K562 (cell line): ENCODE measurements at regions not wholly inside any gene's neighbourhood (a gene's known extent, or its start where the extent isn't known, plus 50 kb on each side); places are given as distances from the start of the nearest gene placed in this dataset.

Experiments used
- MYNN ChIP-seq, 2 experiments: sonication (generic); formaldehyde crosslinking in 1 of 2; IDR thresholded peaks; 2 replicates each; pipeline versions ENCODE4 v1.5.0 to v1.6.1; 2016 to 2020; ENCODE audit warnings: antibody characterized with exemption in 1 of 2, missing genetic modification reagents in 1 of 2
- POLR3A ChIP-seq: IDR thresholded peaks from 2 replicates; pipeline ENCODE4 v1.6.1; 2011; ENCODE audit warnings: borderline replicate concordance, mild to moderate bottlenecking, moderate library complexity; ENCODE audit not compliant: insufficient read length, insufficient read depth; ENCODE audit errors: extremely low read depth

DNA sequence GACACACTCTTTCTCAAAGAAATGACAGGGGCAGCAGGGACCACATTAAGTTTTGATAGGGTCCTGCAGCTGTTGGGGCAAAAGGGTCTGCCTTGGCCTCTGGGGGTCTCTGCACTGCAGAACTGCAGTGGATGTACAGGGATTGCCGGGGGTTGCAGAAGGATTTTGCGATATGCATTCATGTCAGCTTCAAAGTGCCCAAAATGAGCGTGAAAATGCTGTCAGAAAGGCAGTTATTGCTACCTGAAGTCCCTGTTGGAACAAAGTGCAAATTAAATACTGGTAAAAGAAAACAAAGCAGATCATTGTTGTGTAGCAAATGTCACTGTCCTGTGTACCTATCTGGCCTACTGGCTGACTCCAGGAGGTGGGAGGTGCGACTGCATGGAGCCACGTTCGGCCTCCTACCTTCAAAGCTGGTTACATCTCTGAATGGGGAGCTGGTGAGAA lies 78.8 kb upstream of the MAP4K3 start:
- no peak for TF ChIP-seq POLR3A
- TF ChIP-seq MYNN (IDR thresholded peaks at IDR 0.05) = no peak
- no peak for TF ChIP-seq MYNN (CRISPR knock-in tag; IDR thresholded peaks at IDR 0.05)
